ENCODE measurements at regions not wholly inside any gene's neighbourhood (a gene's known extent, or its start where the extent isn't known, plus 50 kb on each side); places are given as distances from the start of the nearest gene placed in this dataset.
"Not testable (repeated sequence)": the region's sequence is repeated elsewhere in the genome, so short reads cannot be mapped to it uniquely, and the experiment has no call there.

DNA sequence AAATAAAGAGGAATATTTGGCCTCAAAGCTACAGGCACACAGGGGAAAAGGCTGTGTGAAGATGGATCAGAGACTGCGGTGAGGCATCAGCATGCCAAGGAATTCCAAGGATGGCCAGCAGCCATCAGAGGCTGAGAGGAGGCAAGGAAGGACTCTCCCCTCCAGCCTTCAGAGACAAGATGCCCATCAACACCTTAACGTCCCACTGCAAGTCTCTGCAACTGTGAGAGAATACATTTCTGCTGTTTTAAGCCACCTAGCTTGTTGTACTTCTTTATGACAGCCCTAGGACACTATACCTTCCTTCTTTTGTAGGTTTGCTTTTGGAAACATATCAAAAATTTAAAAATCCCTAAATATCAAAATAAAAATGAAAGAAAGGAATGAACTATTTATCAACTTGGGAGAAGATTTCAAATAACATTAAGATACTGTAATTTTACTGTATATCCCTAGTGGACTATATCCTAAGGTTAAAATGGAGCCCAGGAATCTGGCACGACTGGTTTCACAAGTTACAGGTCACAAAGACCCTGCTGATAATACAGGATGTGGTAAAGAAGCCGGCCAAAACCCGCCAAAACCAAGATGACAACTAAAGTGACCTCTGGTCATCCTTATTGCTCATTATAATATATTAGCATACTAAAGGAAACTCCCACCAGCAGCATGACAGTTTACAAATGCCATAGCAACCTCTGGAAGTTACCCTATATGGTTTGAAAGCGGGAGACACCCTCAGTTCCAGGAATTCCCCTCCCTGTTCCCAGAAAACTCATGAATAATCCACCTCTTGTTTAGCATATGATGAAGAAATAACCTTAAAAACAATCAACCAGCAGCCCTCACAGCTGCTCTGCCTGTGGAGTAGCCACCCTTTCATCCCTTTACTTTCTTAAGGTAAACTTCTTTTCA, 185.2 kb downstream of the AVL9 start:
- DNase-seq = no peak

DNA sequence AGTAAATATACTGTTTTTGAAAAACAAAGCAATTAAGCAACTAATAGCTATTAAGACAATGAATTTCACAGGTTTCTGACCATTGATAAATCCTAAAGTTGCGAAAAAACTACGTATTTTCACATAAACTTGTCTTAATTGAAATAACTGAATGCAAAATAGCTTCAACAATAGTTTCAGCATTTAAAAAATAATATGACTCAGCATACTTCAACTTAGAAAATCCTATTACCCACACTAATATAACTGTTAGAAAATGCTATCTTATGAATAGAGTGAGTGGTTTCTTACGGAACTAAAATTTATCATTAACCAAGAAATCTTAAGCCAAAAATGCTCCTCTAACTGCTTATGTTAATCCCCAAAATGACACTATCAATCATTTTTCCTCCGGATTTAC, 183.9 kb downstream of the AVL9 start:
- DNase-seq = no peak

DNA sequence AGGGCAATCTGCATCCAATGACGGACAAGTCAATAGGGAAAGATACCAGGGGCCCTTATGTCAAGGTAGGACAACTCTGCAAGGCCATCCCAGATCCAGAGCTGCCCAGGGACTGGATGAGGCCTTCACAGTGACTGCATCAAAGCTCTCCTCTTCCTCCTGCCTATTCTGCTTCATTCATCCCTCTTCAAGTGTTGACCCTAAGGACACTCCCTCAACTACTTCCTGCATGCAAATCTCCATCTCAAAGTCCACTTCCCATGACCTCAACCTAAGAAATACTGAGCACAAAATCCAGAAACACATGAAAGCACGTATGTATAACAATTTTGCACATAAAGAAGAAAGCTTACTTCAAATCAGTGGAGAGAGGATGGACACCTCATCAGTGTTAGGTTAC, 182.3 kb downstream of the AVL9 start:
- no peak for DNase-seq

DNA sequence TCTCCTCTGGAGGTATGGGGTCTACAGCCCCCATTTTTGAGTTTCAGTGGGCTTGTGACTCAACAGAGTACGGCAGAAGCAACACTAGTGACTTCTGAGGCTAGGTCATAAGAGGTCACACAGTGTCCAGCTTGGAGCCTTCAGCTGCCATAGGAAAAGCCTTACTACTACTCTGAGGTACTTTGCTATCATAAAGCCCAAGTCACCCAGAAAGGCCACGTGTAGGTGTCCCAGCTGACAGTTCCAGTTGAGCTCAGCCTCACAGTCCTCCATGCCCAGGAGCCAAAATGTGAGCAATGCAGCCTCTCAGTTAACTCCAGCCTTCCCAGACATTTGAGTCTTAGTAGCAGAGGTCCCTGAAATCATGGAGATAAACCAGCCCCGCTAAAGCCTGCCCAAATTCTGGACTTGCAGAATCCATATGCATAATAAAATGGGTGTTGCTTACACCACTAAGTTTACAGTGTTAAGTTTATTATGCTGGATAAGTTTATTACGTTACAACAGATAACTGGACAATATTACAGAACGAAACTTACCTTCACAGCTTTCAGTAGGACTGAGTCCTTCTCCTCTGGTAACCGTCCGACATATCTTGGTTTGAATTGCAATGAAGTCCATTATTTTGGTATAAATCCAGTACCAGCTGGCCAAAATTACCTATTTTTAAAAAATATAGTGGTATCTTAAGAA, 181.1 kb downstream of the AVL9 start:
- no peak for DNase-seq

DNA sequence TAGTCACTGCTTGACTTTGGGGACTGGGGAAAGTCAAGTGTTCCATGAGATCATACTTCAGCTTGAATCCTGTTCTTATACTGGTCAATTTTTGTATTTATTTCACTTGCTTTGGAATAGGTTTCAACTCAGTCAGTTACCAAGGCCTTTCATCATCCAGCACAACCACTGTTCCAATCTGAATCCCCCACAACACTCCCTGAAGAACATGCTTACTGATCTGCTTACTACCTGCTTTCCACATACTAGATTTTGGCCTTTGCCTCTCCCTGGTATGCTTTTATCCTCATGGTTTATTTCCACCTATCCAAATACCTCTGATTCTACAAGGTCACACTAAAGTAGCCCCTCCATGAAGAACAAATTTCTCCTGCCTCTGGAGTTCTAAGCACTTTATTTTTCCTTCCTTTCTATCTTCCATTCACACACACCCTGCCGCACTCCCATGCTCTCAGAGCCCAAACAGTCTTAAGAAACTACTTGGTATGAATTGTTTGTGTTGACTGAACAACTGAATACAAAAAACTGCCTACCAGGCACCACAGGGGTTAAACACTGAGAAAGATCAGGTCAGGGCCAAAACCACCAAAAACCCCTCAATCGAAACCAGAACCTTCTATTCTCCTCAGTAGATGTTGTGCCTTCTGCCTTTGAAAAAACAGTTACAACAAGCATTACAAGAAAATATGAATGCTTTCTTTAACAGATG, 178.1 kb downstream of the AVL9 start:
- DNase-seq = no peak

DNA sequence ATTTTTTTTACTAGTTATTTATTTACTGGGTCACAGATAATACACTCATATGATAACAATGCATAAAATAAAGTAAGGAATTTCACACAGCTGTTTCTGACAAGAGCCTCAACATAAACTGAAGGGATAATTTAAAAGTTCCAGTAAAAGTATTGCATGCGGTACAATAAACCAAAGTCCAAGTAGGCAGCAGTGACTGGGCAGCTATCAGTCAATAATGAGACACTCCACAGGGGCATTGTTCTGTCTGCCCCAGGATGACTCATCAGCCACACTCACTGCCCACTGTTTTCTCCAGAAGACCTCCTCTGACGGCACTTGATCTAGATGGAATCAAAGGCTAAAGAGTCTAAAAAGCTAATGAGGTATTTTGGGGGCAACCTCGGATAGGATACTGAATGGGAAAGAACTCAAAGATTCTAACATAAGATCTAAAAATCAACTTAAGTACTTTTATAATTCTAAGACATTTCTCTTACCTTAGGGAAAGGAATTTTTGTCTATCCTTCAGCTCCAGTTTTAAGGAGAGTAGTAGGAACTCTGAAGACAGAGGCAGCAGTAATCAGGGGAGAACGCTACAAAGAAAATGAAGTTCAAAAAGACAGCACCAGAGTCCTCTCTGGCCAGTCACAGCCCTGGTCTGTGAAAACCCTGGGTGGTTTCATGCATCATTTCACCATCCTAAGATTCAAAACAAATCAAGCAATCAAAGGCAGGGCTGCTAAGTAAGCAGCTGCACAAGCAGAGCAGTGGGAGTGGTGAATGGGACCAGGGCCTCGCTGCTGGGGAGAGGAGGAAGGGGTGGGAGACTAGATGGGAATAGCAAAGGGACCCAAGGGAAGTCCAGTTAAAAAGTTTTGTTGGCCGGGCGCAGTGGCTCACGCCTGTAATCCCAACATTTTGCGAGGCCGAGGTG, 175.1 kb downstream of the AVL9 start:
- DNase-seq = no peak

DNA sequence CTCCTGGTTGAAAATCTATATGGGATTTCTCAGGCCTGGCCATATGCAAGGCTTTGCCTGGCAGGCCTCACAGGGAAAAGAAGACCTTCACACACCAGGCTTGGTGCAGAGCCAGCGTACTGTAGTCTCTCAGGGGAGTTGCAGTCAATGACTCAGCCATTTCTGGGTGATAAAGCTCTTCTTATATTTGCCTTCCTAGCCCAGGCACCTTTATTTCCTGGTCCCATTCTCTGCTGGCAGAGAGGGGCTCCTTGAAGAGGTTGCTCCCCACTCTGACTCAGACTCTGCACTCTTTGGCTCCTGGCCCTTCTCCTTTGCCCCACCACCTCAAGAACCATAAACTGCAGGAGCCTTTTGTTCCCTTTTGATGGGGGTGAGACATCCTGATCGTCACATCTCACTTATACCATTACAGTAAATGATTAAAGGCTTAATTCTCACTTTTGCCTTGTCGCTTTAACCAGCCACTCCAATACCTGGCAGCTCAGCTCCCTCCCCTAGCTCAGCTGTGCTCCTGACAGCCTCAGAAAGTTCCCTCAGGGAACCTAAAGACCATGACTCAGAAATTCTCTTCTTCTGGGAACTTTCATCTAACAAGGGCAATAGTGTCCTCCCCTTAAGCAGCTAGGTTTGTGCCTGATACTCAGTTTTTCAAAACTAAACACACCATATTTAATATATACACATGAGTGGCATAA, 174.0 kb downstream of the AVL9 start:
- not testable (repeated sequence) for DNase-seq

DNA sequence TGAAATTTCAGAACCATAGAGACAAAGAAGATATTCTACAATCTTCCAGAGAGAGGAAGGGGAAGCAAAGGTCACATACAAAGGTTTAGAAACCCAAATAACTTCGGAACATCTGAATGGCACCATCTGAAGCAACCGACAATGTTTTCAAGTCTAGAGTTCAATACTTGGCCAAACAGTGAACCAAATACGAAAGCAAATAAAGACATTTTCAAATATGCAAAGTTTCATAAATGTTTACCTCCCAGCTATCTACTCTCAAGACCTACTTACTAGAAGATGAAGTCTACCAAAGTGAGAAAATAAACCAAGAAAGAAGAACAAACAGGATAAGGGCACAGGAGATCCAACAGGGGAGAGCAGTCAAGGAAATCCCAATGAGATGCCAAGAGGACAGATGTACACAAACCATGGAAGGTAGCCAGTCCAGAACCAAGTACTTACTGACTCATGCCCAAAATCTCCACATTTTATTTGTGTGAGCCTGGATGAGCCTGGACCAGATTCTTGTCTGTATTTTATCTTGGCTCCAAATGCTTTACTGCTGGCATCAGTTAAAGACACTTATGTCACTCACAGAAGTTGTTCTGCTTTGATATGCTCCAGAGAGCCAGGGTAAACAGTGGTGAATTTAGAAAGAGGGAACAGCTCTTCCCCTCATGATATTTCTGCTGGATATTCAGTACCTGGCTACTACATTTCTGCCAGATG, 173.3 kb downstream of the AVL9 start:
- DNase-seq = not testable (repeated sequence)

DNA sequence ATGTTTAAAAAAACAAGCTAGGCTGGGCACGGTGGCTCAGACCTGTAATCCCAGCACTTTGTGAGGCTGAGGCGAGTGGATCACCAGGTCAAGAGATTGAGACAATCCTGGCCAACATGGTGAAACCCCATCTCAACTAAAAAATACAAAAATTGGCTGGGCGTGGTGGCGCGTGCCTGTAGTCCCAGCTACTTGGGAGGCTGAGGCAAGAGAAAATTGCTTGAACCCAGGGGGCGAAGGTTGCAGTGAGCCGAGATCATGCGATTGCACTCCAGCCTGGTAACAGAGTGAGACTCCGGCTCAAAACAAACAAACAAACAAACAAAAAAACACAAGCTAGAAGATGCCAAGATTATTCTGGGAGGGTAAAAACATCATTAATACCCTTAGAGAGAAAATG, 172.3 kb downstream of the AVL9 start:
- not testable (repeated sequence) for DNase-seq

DNA sequence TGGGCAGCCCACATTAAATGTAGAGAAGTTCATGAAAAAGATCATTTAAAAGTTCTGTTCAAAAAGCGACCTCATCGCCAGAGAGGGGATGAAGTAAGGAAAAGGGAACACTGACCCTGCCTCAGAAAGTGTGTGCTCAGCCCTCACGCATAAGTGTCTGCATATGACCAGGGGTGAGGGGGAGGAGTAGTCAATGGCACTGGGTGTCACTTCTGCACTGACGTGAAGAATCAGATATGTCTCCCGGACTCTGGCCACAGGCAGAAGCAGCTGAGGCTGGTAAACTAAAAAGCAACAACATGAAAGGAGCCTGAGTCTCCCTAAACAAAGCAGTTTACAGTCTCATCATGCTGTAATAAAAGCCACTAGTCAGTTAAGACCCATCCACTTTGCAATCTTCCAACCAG, 168.5 kb downstream of the AVL9 start:
- DNase-seq = not testable (repeated sequence)

DNA sequence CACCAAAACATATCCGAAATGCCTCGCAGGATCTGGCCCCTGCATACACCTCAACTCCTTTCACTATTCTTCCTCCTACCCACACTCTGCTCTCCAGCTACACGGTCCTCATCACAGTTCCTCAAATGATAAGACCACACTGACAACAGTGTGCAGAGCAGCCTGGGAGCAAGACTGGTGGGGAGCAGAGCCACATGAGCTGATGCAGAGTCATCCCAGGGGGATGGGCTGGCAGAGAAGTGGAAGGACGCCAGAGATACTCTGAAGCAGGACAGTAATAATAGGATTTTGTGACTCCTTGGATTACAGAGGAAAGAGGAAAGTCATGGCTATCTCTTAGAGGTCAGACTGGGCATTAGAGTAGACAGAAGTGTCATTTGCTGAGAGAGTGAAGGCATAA, 167.2 kb downstream of the AVL9 start:
- not testable (repeated sequence) for DNase-seq

DNA sequence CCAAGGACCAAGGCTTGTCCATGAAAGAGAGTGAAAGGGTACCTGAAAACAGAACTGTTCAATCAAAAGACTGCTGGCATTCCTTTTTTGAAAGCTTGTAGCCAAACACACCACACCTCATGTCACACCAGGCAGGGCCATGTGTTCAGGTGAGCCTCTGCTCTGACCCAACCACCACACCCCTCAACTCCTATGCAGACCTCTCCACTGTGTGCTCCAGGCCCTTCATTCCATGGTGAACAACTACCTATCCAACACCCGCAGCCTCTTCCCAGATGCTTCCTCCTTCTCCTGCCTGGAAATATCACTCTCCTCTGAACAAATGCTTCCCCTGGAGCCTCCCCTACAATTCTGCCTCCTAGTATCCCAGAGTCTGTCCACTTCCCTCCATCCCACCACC, 166.6 kb downstream of the AVL9 start:
- DNase-seq = no peak

DNA sequence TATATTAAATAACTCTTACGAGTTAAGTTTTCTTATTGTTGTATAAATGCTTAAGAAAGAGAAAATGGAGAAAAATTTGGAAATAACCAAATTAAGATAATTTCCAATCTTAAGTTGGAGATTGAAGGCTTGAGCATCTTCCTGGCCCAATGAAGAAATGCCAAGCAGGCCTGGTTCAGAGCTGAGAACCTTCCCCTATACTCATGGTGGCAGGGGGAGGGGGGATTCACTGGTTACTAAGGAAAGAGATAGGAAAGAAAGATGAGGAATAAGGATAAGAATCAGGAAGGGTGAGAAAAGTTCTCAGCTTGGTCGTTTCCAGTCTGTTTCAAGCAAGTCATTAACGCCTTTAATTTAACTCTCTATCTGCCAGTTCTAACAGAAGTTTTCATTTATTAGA, 166.2 kb downstream of the AVL9 start:
- DNase-seq = no peak

DNA sequence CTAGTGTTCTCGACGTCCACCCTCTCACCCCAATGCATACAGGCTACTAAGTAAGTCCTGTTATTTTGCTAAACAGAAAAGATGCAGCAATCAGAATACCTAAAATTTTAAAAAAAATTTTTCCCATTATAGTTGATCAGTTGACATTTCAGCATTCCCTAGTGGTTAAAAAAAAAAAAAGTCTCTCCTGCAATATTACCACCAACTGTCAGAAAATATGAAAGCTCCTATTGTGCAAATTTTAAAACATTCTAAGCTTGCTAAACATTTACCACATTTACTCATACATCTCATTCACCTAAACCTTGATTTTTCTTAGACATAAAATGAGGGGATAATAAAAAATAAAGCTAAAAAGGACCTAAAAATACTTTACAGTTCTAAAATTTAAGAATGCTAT, 165.6 kb downstream of the AVL9 start:
- DNase-seq = no peak

DNA sequence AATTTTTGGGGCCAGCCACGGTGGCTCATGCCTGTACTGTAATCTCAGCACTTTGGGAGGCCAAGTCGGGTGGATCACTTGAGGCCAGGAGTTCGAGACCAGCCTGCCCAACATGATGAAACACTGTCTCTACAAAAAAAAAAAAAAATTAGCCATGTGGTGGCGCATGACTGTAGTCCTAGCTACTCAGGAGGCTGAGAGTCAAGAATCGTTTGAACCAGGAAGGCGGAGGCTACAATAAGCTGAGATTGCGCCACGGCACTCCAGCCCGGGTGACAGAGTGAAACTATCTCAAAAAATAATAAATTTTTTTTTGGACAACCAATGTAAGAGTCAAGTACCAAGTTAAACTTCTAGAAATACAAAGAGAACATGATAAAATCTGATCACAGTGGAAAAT, 164.6 kb downstream of the AVL9 start:
- no peak for DNase-seq

DNA sequence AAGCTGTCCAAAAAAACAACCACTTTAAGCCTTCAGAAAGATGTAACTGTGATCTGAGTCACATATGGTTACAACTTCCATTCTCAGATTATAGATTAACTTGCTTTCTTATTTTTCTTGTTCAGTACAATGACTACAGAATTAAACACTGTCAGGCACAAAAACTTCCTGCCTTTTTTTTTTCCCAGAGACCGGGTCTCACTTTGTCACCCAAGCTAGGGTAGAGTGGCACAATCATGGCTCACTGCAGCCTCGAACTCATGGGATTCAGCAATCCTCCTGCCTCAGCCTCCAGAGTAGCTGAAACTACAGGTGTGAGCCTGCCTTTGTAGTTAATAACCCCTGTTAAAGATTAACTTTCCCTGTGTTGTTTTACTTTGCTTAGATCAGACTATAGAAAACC, 163.2 kb downstream of the AVL9 start:
- no peak for DNase-seq

DNA sequence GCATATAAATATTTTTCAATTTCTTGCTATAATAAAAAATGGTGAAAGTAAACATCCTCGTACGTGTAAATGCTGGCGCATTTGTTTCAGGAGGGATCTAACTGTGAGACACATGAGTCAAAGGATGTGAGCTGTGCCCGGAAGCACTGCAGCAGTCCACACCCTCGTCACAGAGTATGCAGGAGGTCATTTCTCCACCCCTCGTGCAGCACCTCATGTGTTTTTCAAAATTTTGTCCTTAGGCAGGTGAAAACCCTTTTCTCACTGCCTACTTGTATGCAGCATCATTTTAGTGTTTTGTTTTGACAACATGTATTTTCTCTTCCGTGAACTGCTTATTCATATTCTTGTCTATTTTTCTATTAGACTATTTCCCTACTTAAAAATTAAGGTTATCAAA, 162.7 kb downstream of the AVL9 start:
- DNase-seq = no peak

DNA sequence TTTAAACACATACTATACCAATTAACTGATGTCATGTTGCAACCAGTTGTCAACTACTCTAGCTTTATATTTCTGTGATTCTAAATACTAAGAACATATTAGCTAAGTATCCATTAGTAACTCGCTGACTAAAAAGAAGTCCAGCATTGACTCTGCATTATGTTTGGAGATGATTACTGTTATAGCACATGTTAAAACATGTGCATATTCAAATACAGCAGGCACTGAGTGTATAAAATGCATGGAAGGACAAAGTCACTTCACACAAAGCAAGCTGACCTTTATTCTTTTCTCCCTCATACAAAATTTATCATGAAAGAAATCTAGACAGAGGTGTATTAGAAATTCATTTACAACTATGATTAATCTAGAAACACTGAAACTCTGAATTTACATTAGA, 159.3 kb downstream of the AVL9 start:
- DNase-seq = not testable (repeated sequence)

DNA sequence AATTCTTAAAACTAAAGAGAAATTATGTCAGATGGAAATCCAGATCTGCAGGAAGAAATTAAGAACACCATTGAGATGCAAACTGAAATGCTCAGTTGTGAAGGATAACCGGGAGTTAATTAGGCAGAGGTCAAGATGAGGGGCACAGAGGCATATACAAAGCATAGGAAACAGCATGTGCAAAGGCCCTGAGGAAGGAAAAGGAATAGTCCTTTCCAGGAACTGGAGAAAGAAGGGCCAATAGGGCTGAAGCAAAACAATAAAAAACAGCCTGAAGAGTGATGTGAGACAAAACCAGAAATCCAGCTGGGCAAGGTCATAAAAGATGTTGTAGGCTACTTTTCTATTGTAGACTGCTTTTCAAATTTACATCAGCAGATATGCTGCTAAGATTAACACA, 155.1 kb downstream of the AVL9 start:
- DNase-seq = not testable (repeated sequence)

DNA sequence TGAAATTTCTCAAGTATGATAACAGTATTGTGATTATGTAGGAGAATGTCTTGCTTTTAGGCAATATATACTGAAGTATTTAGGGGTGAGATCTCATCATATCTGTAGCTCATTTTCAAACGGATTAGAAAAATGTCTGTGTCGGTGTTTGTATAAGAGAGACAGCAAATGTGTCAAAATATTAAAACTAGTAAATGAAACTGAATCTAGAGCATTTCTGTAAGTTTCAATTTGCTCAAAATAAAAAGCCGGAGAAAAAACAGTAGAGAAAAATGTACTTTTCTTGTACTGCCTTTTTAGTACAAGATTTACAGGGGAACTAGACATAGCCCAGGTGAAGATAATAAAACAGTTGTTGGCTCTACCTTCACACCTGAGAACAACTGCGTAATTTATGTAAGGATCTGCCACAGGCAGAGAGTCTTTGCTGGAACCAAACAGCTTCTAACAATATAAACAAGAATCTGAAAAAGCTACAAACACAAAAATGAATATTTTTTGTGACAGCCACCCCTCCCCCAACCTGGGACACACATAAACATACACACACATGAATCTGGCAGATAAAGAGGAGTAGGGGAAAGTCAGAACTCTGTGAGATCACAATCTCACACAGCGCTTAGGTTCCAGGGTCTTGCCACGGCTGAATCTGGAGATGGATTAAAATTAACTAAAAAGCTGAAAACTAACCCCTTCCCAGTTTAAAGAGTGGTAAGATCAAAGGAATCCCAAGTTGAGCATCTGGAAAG, 153.3 kb downstream of the AVL9 start:
- no peak for DNase-seq

Measured in CD4-positive, alpha-beta T cell treated with Interleukin-17A for 4 hours (primary cell).